ENCODE measurements at regions not wholly inside any gene's neighbourhood (a gene's known extent, or its start where the extent isn't known, plus 50 kb on each side); places are given as distances from the start of the nearest gene placed in this dataset.

- Histone ChIP-seq H3K36me3 (ENCODE audit: low read length) (no peaks in the 10 kb centered on the region), H3K4me3 (ENCODE audit: insufficient read depth, low read length, poor library complexity, severe bottlenecking) (no peak overlapping the region), H3F3A (ENCODE audit: insufficient read depth) (no peaks in the 10 kb centered on the region), H3K79me2 (ENCODE audit: insufficient read depth, low read length) (no peaks in the 10 kb centered on the region), H3K9ac (ENCODE audit: low read length) (no peak overlapping the region), H4K20me1 (ENCODE audit: low read depth, low read length) (no peaks in the 10 kb centered on the region), H3K9me3 (ENCODE audit: insufficient read depth, low read length) (no peaks in the 10 kb centered on the region), H3K27ac (ENCODE audit: low read depth, low read length) (no peak overlapping the region), H3K9me2 (replicated peaks; ENCODE audit: insufficient read depth, low read length) (no peaks in the 10 kb centered on the region), H2AFZ (ENCODE audit: low read depth, low read length, severe bottlenecking) (no peak overlapping the region), H3K4me2 (ENCODE audit: low read depth, low read length, poor library complexity, severe bottlenecking) (no peak overlapping the region), H3K27me3 (ENCODE audit: low read length) (no peaks in the 10 kb centered on the region)
- TF ChIP-seq CTCF (IDR thresholded peaks at IDR 0.05; ENCODE audit: insufficient read depth, low read length, poor library complexity, severe bottlenecking) (no peak), EZH2phosphoT487 (conservative IDR thresholded peaks at IDR 0.05; ENCODE audit: low read length) (no peak)
Observed at GRCh38 chr16:9141813-9142212, 50.4 kb downstream of the HAPSTR1 start.

GRCh38 chr16:9144106-9144505 lies 52.7 kb downstream of the HAPSTR1 start:
- Histone ChIP-seq H3K36me3 (ENCODE audit: low read length) (no peaks in the 10 kb centered on the region), H2AFZ (ENCODE audit: low read depth, low read length, severe bottlenecking) (no peak overlapping the region), H3K9me3 (ENCODE audit: insufficient read depth, low read length) (no peaks in the 10 kb centered on the region), H4K20me1 (ENCODE audit: low read depth, low read length) (no peaks in the 10 kb centered on the region), H3K4me3 (ENCODE audit: insufficient read depth, low read length, poor library complexity, severe bottlenecking) (no peak overlapping the region), H3K79me2 (ENCODE audit: insufficient read depth, low read length) (no peaks in the 10 kb centered on the region), H3K4me2 (ENCODE audit: low read depth, low read length, poor library complexity, severe bottlenecking) (no peak overlapping the region), H3K9me2 (replicated peaks; ENCODE audit: insufficient read depth, low read length) (no peaks in the 10 kb centered on the region), H3K9ac (ENCODE audit: low read length) (no peak overlapping the region), H3K27me3 (ENCODE audit: low read length) (no peaks in the 10 kb centered on the region), H3F3A (ENCODE audit: insufficient read depth) (no peaks in the 10 kb centered on the region), H3K27ac (ENCODE audit: low read depth, low read length) (no peak overlapping the region)
- TF ChIP-seq CTCF (IDR thresholded peaks at IDR 0.05; ENCODE audit: insufficient read depth, low read length, poor library complexity, severe bottlenecking) (no peak), EZH2phosphoT487 (conservative IDR thresholded peaks at IDR 0.05; ENCODE audit: low read length) (no peak)

- no peak overlapping the region for H2AFZ ChIP-seq (ENCODE audit: low read depth, low read length, severe bottlenecking)
- H3K4me3 ChIP-seq (ENCODE audit: insufficient read depth, low read length, poor library complexity, severe bottlenecking), result no peak overlapping the region
- H3K9me2 ChIP-seq (replicated peaks; ENCODE audit: insufficient read depth, low read length), result no peaks in the 10 kb centered on the region
- TF ChIP-seq CTCF (IDR thresholded peaks at IDR 0.05; ENCODE audit: insufficient read depth, low read length, poor library complexity, severe bottlenecking), result no peak
- TF ChIP-seq EZH2phosphoT487 (conservative IDR thresholded peaks at IDR 0.05; ENCODE audit: low read length), result no peak
- H3K36me3 ChIP-seq (ENCODE audit: low read length), result no peaks in the 10 kb centered on the region
- no peaks in the 10 kb centered on the region for H3F3A ChIP-seq (ENCODE audit: insufficient read depth)
- H3K4me2 ChIP-seq (ENCODE audit: low read depth, low read length, poor library complexity, severe bottlenecking), result no peak overlapping the region
- H3K79me2 ChIP-seq (ENCODE audit: insufficient read depth, low read length), result no peaks in the 10 kb centered on the region
- no peak overlapping the region for H3K9ac ChIP-seq (ENCODE audit: low read length)
- no peak overlapping the region for H3K27ac ChIP-seq (ENCODE audit: low read depth, low read length)
- H3K27me3 ChIP-seq (ENCODE audit: low read length), result no peaks in the 10 kb centered on the region
- H3K9me3 ChIP-seq (ENCODE audit: insufficient read depth, low read length), result no peaks in the 10 kb centered on the region
- no peaks in the 10 kb centered on the region for H4K20me1 ChIP-seq (ENCODE audit: low read depth, low read length)
Observed at GRCh38 chr16:9148374-9149015, 57.1 kb downstream of the HAPSTR1 start.
